GM12878 (cell line): ENCODE measurements at regions not wholly inside any gene's neighbourhood (a gene's known extent, or its start where the extent isn't known, plus 50 kb on each side); places are given as distances from the start of the nearest gene placed in this dataset.

Source experiments
- POLR2A ChIP-seq: IDR thresholded peaks from 2 replicates; pipeline ENCODE4 v1.6.1; 2011; ENCODE audit warnings: low read depth, mild to moderate bottlenecking, low read length
- ZNF24 ChIP-seq: fragments of 450-650 bp; IDR thresholded peaks from 2 replicates; pipeline ENCODE4 v1.6.1; 2017; ENCODE audit warnings: antibody characterized with exemption, mild to moderate bottlenecking

GRCh38 chr15:29554531-29554930 is 267.7 kb downstream of the TJP1 start:
- TF ChIP-seq ZNF24 (no peak), POLR2A (no peak)
